AG04449 (cell line): ENCODE measurements at regions not wholly inside any gene's neighbourhood (a gene's known extent, or its start where the extent isn't known, plus 50 kb on each side); places are given as distances from the start of the nearest gene placed in this dataset.

ENCODE experiments used
- CTCF ChIA-PET: fragments of 350-600 bp; formaldehyde crosslinking; extraction: SDS; loops from one replicate; lab custom pipeline; 2021; ENCODE audit warnings: antibody characterized with exemption; lab: Yijun Ruan, JAX
- POLR2A ChIA-PET: fragments of 400-600, 350-600 bp; formaldehyde crosslinking; extraction: SDS; loops from one replicate; lab custom pipeline; 2020; ENCODE audit warnings: antibody characterized with exemption, inconsistent platforms; lab: Yijun Ruan, JAX
- DNase-seq: peaks from one replicate; pipeline ENCODE4 v3.0.0-alpha.2; 2010; ENCODE audit warnings: low read depth, low spot score
- H3K4me3 ChIP-seq: 2 replicates; pipeline ENCODE4 v1.5.1; 2011; ENCODE audit warnings: low read depth, mild to moderate bottlenecking, control low read depth, low read length
- TF ChIP-seq, protein P1 (sequence below): IDR thresholded peaks from one replicate; pipeline ENCODE4 v1.5.1; 2011; ENCODE audit warnings: mild to moderate bottlenecking, moderate library complexity, low read length, control low read depth, inconsistent platforms; ENCODE audit not compliant: insufficient read depth; ENCODE audit errors: missing control alignments

DNA sequence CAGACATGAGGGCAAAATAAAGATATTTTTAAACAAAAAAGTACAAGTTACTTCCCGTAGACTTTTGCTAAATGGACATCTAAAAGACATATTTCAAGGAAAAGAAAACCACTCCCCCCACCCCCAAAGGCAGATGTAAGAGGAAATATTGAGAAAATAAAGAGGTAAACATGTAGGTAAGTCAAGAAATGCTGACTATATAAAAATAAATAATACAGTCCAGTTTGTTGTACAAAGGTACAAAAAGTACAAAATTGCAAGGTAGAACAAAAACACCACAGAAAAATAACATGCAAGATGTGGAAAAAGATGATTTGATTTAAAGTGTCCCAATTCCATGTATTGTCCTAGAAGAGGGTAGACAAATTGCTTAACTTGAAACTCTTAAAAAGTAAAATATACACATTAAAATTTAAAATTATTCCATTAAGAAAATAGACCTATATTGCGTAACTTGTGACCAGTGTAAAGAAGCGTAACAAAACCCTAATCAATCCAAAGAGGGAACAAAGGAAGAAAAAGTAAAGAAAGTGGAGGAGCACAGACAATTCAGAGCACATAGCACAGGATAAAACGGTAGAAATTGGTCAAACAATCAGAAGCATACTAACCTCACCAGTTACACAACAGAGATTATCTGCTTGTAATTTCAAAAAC is 58.4 kb upstream of the FAM216B start:
- TF ChIP-seq, protein P1, sequence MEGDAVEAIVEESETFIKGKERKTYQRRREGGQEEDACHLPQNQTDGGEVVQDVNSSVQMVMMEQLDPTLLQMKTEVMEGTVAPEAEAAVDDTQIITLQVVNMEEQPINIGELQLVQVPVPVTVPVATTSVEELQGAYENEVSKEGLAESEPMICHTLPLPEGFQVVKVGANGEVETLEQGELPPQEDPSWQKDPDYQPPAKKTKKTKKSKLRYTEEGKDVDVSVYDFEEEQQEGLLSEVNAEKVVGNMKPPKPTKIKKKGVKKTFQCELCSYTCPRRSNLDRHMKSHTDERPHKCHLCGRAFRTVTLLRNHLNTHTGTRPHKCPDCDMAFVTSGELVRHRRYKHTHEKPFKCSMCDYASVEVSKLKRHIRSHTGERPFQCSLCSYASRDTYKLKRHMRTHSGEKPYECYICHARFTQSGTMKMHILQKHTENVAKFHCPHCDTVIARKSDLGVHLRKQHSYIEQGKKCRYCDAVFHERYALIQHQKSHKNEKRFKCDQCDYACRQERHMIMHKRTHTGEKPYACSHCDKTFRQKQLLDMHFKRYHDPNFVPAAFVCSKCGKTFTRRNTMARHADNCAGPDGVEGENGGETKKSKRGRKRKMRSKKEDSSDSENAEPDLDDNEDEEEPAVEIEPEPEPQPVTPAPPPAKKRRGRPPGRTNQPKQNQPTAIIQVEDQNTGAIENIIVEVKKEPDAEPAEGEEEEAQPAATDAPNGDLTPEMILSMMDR = no peak
- no peak overlapping the region for H3K4me3 ChIP-seq
- no peak for DNase-seq
- POLR2A ChIA-PET = no interaction called here
- CTCF ChIA-PET = interaction anchor here (2.7 kb wide), 1 partner anchor 246 kb away, joined by 5 read pairs; no protein-coding TSS in a partner anchor

- ChIA-PET CTCF (no interaction called here), POLR2A (no interaction called here)
- H3K4me3 ChIP-seq = no peak overlapping the region
- TF ChIP-seq, protein P1 = no peak
- DNase-seq = no peak
Observed at GRCh38 chr13:42728507-42729180, 52.7 kb upstream of the FAM216B start.

DNA sequence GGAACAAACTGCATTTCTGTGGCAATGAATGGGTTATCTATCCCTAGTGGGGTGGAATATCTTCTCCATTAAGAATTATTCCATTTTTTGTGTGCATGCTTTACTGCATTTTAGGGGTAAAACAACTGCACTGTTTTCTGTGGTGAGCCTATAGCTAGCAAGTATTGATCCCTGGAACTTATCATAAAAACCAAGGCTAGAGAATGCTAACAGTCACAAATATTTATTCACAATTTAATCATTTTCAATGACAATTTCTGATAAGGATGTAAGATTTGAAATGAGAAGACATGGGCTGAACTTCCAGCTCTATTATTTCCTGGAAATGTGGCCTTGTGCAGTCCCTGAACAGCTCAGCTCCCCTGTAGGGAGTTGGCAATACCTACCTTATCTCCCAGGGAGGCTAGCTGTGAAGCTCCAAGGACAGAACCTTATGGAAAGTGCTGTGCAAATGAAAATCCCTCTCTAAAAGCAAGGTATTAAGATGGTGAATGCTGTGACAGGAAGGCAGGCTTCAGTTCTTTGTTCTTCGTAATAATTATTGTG is 51.5 kb upstream of the FAM216B start:
- POLR2A ChIA-PET = no interaction called here
- TF ChIP-seq, protein P1 = no peak
- no peak for DNase-seq
- CTCF ChIA-PET = interaction anchor here (1.5 kb wide), 1 partner anchor 135 kb away, joined by 4 read pairs; no protein-coding TSS in a partner anchor
- H3K4me3 ChIP-seq = no peak overlapping the region
